ENCODE measurements at regions not wholly inside any gene's neighbourhood (a gene's known extent, or its start where the extent isn't known, plus 50 kb on each side); places are given as distances from the start of the nearest gene placed in this dataset.
A peak's percentile ranks its signal among the peaks of the same experiment; 100 is the strongest.

DNA sequence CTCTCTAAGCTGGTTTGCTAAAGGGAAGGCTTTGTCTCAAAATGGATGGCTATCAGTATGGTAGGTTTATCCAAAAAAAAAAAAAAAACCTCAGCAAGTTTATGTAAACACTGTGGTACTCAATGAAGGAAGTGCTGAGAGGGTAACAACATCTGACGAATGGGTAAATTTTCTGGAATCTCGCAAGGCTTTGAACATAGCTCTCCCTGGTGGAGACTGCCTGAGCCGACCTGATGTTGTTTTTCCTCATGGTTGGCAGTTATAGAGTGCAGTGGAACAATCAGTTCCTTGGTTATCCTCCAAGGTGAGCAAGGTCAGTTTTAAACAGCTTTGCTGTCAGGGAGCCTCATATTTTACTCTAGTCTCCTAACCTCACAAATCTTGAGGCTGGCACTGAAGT is 94.6 kb downstream of the ZPLD1 start:
- in situ Hi-C loops (cut with HindIII; ENCODE audit: low pct_unique_long_range_greater_than_20kb, low sequenced_read_pairs) = loop anchor here (25.0 kb wide), 1 partner anchor 717 kb away; no protein-coding TSS in a partner anchor
- DNase-seq (ENCODE audit: low read depth, low spot score) = peak; percentile 80

DNA sequence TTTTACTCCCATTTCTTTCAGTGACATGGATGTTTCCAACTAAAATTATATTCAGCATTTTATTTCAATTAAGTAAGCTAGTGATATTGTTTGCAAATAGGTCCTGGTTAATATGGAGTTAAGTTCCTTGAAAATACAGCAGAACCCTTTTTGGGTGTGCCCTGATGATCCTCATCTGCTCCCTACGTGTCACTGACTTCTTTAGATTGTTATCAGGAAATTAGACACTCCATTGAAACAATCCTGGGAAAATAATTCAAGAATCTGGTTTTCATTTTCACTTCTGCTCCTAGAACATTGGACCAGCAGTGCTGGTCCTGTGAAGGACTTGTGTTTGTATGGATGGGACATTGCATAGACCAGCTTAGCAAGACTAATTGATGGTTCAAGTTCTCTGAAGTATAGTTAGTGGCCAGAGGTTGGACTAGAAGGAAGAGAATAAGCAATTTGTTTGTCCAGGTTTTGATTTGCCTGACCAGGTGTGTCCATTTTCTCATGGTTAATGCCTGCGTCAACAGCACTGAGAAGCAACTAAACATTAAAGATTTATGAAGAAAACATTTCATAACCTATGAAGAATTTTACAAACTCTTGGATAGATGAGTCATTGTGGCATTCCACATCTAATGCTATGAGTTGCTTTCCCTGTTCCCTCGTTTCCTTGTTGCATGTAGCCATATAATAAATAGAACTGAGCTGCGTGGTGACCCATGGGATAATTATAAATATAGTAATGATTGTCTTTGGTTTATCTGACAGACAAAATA is 95.8 kb downstream of the ZPLD1 start:
- no peak for DNase-seq (ENCODE audit: low read depth, low spot score)
- in situ Hi-C loops (cut with HindIII; ENCODE audit: low pct_unique_long_range_greater_than_20kb, low sequenced_read_pairs) = loop anchor here (25.0 kb wide), 1 partner anchor 718 kb away; no protein-coding TSS in a partner anchor

- DNase-seq (ENCODE audit: low read depth, low spot score) = no peak
- in situ Hi-C loops (cut with HindIII; ENCODE audit: low pct_unique_long_range_greater_than_20kb, low sequenced_read_pairs) = loop anchor here (25.0 kb wide), 1 partner anchor 719 kb away; no protein-coding TSS in a partner anchor
Observed at GRCh38 chr3:102531686-102532085, 96.9 kb downstream of the ZPLD1 start.

GRCh38 chr3:102532901-102533300 is 98.1 kb downstream of the ZPLD1 start:
- peak; percentile 27 for DNase-seq (ENCODE audit: low read depth, low spot score)
- in situ Hi-C loops (cut with HindIII; ENCODE audit: low pct_unique_long_range_greater_than_20kb, low sequenced_read_pairs) = loop anchor here (25.0 kb wide), 1 partner anchor 721 kb away; no protein-coding TSS in a partner anchor

GRCh38 chr3:102533784-102534183 is 99.0 kb downstream of the ZPLD1 start:
- in situ Hi-C loops (cut with HindIII; ENCODE audit: low pct_unique_long_range_greater_than_20kb, low sequenced_read_pairs) = loop anchor here (25.0 kb wide), 1 partner anchor 721 kb away; no protein-coding TSS in a partner anchor

DNA sequence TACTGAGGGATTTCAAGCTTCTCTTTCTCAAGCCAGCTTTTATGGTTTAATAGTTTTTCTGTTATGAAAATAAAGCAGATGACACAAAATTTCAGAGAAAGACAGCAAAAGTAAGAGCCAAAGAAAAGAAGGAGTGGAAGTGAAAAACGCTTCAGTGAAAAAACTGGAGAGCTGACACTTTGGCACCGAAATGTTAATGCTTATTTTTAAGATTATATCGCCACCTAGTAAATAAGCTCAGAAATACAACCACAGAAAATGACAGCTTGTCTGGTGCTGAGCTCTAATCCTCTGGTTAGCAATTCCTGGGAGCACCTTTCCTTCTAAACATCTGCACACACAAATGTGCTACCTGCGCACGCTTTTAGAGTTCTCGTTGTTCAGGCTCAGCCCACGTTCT is 101.6 kb downstream of the ZPLD1 start:
- in situ Hi-C loops (cut with HindIII; ENCODE audit: low pct_unique_long_range_greater_than_20kb, low sequenced_read_pairs) = loop anchor here (5.0 to 25.0 kb wide), 2 partner anchors 299 to 724 kb away; no protein-coding TSS in a partner anchor
- peak; percentile 61 for DNase-seq (ENCODE audit: low read depth, low spot score)

More at GRCh38 chr3:102533784-102534183, 99.0 kb downstream of the ZPLD1 start:
- DNase-seq (ENCODE audit: low read depth, low spot score) = no peak

- in situ Hi-C loops (cut with HindIII; ENCODE audit: low pct_unique_long_range_greater_than_20kb, low sequenced_read_pairs) = loop anchor here (5.0 to 25.0 kb wide), 2 partner anchors 300 to 725 kb away; no protein-coding TSS in a partner anchor
- no peak for DNase-seq (ENCODE audit: low read depth, low spot score)
Observed at GRCh38 chr3:102537123-102537522, 102.3 kb downstream of the ZPLD1 start.

DNA sequence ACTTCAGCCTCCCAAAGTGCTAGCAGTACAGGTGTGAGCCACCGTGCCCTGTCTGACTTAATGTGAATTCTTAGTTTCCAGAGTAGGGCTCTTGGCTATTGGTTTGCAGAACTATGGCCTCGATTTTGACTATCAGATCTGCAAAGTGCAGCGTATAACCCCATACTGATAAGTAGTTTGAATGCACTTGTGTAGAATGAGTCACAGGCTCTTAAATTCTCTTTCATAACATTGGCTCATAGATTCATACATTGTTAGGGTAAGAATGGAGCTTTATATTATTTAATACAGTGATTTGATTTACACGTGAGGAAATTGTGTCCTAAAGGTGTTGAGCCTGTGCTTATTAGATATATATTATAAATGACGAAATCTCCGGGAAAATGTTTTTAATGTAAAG is 109.9 kb downstream of the ZPLD1 start:
- in situ Hi-C loops (cut with HindIII; ENCODE audit: low pct_unique_long_range_greater_than_20kb, low sequenced_read_pairs) = loop anchor here (25.0 kb wide), 1 partner anchor 732 kb away; no protein-coding TSS in a partner anchor
- no peak for DNase-seq (ENCODE audit: low read depth, low spot score)

DNA sequence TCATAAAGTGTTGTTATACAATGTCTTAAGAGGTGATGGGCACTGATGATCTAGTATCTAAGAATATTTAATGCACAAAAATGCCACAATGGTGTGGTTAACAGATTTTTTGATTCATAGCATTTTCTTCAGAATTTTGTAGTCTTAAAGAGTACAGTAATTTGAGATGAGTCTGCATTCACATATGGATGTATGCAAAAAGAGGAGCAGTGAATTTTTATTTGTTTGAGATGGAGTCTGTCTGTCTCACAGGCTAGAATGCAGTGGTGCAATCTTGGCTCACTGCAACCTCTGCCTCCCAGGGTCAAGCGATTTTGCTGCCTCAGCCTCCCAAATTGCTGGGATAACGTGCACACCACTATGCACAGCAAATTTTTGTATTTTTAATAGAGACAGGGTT is 110.5 kb downstream of the ZPLD1 start:
- no peak for DNase-seq (ENCODE audit: low read depth, low spot score)

DNA sequence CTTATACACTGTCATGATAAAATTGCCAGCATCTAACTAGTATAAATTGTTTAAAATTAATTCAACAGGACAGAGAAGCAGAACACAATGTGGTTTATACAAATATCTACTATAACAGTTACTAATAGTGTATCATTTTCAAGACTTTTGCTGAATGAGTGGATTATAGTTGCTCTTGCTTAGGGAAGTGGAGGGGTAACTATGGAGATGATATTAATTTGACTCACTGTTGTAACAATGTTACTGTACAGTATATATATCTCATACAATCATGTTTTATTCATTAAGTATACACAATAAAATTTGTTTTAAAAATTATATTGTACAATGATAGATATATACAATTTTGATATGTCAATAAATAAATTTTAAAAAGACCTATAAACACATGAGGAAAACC is 119.1 kb downstream of the ZPLD1 start:
- in situ Hi-C loops (cut with HindIII; ENCODE audit: low pct_unique_long_range_greater_than_20kb, low sequenced_read_pairs) = no loop called here
- DNase-seq (ENCODE audit: low read depth, low spot score) = no peak

More for the DNA sequence above, 110.5 kb downstream of the ZPLD1 start:
- in situ Hi-C loops (cut with HindIII; ENCODE audit: low pct_unique_long_range_greater_than_20kb, low sequenced_read_pairs) = loop anchor here (25.0 kb wide), 1 partner anchor 733 kb away; no protein-coding TSS in a partner anchor

GRCh38 chr3:102570511-102570910 is 135.7 kb downstream of the ZPLD1 start:
- in situ Hi-C loops (cut with HindIII; ENCODE audit: low pct_unique_long_range_greater_than_20kb, low sequenced_read_pairs) = no loop called here
- no peak for DNase-seq (ENCODE audit: low read depth, low spot score)

- DNase-seq (ENCODE audit: low read depth, low spot score) = no peak
- in situ Hi-C loops (cut with HindIII; ENCODE audit: low pct_unique_long_range_greater_than_20kb, low sequenced_read_pairs) = no loop called here
Observed at GRCh38 chr3:102571006-102571405, 136.2 kb downstream of the ZPLD1 start.

GRCh38 chr3:102571720-102572384 is 137.0 kb downstream of the ZPLD1 start:
- in situ Hi-C loops (cut with HindIII; ENCODE audit: low pct_unique_long_range_greater_than_20kb, low sequenced_read_pairs) = no loop called here
- DNase-seq (ENCODE audit: low read depth, low spot score) = no peak

DNA sequence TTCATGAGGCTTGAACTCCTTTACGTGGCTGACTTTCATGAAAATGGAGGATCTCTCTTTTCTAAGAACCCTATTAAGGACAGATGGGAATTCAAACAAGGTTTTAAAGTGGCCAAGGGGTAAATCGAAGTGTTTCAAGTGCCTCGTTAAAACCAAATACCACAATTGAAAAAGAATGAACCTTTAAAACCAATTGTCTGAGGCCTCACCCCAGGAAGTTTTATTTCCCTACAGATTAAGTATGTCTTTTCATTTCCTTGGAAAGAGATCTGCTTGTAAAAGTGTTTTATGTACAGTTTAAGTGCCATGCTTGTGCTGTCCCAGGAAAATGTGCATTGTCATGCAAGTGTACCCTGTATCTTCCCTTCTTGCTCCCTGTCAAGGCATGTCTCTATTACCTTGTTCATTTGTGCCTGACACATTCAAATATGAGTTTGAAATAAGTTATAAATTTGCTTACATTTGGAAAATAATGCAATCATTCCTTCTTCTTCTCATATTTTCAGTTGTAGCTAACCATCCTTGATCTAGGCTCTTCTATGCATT is 138.7 kb downstream of the ZPLD1 start:
- DNase-seq (ENCODE audit: low read depth, low spot score) = no peak
- in situ Hi-C loops (cut with HindIII; ENCODE audit: low pct_unique_long_range_greater_than_20kb, low sequenced_read_pairs) = no loop called here

GRCh38 chr3:102574355-102574754 is 139.5 kb downstream of the ZPLD1 start:
- in situ Hi-C loops (cut with HindIII; ENCODE audit: low pct_unique_long_range_greater_than_20kb, low sequenced_read_pairs) = no loop called here
- no peak for DNase-seq (ENCODE audit: low read depth, low spot score)

DNA sequence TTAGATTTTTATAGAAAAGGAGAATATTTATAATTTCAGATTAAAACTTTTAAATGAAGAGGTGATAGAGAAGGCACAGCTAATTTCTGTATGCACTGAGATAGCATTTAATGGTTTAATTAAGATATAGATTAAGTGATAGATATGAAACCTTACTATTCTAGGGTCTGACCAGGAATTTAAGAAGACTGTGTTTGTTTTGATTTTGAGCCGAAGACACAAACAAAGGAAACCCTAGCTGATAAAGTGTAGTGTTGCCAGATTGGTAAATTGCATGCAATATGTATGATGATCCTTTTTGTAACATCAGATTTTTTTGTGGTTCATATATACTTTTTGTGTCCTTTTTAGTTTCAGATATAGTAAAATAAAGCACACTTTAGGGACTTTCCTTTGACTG is 141.8 kb downstream of the ZPLD1 start:
- no peak for DNase-seq (ENCODE audit: low read depth, low spot score)
- in situ Hi-C loops (cut with HindIII; ENCODE audit: low pct_unique_long_range_greater_than_20kb, low sequenced_read_pairs) = no loop called here

GRCh38 chr3:102577082-102577789 is 142.4 kb downstream of the ZPLD1 start:
- in situ Hi-C loops (cut with HindIII; ENCODE audit: low pct_unique_long_range_greater_than_20kb, low sequenced_read_pairs) = no loop called here
- no peak for DNase-seq (ENCODE audit: low read depth, low spot score)

DNA sequence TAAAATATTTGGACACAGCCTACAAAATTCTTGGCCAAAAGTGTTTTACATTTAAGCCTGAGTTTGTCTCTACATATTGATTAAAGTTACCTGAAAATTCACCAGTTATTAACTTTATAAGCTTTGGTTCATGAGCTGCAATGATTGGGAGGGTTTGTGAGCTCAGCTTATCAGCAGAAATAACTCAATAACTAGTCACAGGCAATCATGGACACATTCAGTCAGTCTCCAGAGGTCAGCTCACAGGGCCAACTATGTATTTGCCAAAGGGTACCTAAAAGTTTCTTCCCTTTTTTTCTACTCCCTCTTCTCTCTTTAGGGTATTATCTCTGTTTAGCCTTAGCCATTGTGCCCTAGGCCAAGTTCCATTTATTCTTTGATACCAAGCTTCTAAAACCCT is 145.9 kb downstream of the ZPLD1 start:
- in situ Hi-C loops (cut with HindIII; ENCODE audit: low pct_unique_long_range_greater_than_20kb, low sequenced_read_pairs) = no loop called here
- DNase-seq (ENCODE audit: low read depth, low spot score) = no peak

Data from SK-MEL-5 (cell line).